Progenitor cell of endocrine pancreas (in vitro differentiated cells): ENCODE measurements at regions not wholly inside any gene's neighbourhood (a gene's known extent, or its start where the extent isn't known, plus 50 kb on each side); places are given as distances from the start of the nearest gene placed in this dataset.

Experiments used
- DNase-seq: peaks from one replicate; pipeline ENCODE4 v3.0.0; 2021; ENCODE audit warnings: low spot score; ENCODE audit not compliant: unreplicated experiment
- H3K27ac Mint-ChIP-seq: 2 replicates; pipeline ENCODE4 v1.8.0; 2021; ENCODE audit warnings: mild to moderate bottlenecking, moderate library complexity, mixed read lengths
- H3K27me3 Mint-ChIP-seq: 2 replicates; pipeline ENCODE4 v1.8.0; 2021; ENCODE audit warnings: mixed read lengths
- H3K36me3 Mint-ChIP-seq: 2 replicates; pipeline ENCODE4 v1.8.0; 2022; ENCODE audit warnings: mixed read lengths; ENCODE audit not compliant: insufficient read depth
- H3K4me1 Mint-ChIP-seq: 2 replicates; pipeline ENCODE4 v1.8.0; 2021; ENCODE audit warnings: low read depth, mixed read lengths
- H3K4me3 Mint-ChIP-seq: 2 replicates; pipeline ENCODE4 v1.8.0; 2021; ENCODE audit warnings: low read depth, mild to moderate bottlenecking, moderate library complexity, mixed read lengths
- H3K9me3 Mint-ChIP-seq: 2 replicates; pipeline ENCODE4 v1.8.0; 2021; ENCODE audit warnings: low read depth, mixed read lengths
- TF ChIP-seq, protein P1 (sequence below): fragments of 200-600 bp; sonication (generic); IDR thresholded peaks from one replicate; pipeline ENCODE4 v1.5.0; 2021; ENCODE audit warnings: antibody characterized with exemption, mild to moderate bottlenecking; ENCODE audit not compliant: unreplicated experiment

GRCh38 chr4:44070843-44071242 lies 377.8 kb downstream of the KCTD8 start:
- H3K4me3 Mint-ChIP-seq, result no peak overlapping the region
- H3K9me3 Mint-ChIP-seq, result no peaks in the 10 kb centered on the region
- H3K27ac Mint-ChIP-seq, result no peak overlapping the region
- TF ChIP-seq, protein P1, sequence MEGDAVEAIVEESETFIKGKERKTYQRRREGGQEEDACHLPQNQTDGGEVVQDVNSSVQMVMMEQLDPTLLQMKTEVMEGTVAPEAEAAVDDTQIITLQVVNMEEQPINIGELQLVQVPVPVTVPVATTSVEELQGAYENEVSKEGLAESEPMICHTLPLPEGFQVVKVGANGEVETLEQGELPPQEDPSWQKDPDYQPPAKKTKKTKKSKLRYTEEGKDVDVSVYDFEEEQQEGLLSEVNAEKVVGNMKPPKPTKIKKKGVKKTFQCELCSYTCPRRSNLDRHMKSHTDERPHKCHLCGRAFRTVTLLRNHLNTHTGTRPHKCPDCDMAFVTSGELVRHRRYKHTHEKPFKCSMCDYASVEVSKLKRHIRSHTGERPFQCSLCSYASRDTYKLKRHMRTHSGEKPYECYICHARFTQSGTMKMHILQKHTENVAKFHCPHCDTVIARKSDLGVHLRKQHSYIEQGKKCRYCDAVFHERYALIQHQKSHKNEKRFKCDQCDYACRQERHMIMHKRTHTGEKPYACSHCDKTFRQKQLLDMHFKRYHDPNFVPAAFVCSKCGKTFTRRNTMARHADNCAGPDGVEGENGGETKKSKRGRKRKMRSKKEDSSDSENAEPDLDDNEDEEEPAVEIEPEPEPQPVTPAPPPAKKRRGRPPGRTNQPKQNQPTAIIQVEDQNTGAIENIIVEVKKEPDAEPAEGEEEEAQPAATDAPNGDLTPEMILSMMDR, result no peak
- DNase-seq, result no peak
- no peaks in the 10 kb centered on the region for H3K4me1 Mint-ChIP-seq
- H3K36me3 Mint-ChIP-seq, result no peaks in the 10 kb centered on the region
- no peaks in the 10 kb centered on the region for H3K27me3 Mint-ChIP-seq

DNA sequence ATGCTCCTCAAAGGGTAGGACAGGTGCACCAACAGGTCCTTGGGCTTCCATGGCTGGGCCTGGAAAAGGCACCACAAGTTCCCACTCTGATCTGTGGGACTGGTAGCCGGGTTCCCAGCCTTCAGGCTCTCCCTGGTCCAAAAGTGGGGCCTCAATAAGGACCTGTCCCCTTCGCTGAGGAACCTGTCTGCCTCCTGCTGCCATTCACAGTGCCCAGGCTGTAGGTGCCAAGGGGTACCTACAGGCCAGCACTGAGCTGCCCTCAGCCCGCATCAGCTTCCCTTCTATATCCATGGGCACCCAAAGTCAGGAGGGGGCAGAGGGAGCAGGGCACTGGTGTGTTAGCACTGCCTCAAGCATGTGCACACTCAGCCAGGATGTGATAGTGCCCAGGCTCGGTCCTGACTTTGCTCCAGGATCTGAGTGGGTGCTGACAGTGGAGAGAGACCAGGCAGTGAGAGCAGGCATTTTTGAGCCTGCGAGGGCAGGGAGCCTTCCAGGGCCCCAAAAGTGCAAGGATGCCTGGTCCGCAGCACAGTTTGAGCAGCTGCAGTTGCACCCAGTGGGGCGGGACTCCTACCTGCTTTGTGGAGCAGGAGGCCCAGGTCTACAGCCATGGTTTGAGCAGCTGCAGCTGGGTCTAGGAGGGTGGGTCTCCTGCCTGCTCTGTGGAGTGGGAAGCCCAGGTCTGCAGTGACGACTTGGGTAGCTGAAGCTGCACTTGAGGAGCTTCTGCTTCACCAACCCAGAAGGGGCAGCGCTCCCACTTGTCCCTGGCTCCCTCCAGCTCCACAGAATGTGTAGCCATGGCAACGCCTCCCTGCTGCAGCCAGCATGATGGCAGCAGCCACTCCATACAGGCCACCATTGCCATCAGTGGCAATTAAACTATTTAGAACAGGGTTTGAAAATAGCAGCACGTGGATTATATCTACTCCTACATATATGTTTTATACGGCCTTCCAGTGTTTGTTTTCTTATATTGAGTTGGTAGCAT lies 376.4 kb downstream of the KCTD8 start:
- H3K27me3 Mint-ChIP-seq, result no peaks in the 10 kb centered on the region
- H3K9me3 Mint-ChIP-seq, result no peaks in the 10 kb centered on the region
- no peaks in the 10 kb centered on the region for H3K4me1 Mint-ChIP-seq
- DNase-seq, result no peak
- H3K36me3 Mint-ChIP-seq, result no peaks in the 10 kb centered on the region
- H3K27ac Mint-ChIP-seq, result no peak overlapping the region
- TF ChIP-seq, protein P1, result no peak
- no peak overlapping the region for H3K4me3 Mint-ChIP-seq

DNA sequence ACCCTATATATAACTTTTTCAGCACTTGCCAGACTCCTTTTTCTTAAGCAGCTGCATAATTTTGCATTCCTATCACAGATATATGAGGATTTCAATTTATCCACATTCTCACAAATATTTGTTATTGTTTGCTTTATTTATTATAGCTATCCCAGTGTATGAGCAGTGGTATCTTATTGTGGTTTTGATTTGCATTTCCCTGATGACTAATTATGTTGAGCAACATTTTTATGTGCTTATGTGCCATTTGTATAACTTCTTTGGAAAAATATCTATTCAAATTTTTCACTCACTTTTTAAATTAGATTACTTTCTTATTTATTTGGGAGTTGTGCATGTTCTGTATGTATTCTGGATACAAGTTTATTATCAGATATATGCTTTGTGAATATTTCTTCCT lies 361.9 kb downstream of the KCTD8 start:
- DNase-seq, result no peak
- H3K9me3 Mint-ChIP-seq, result peaks cover 5% of the 10 kb centered on the region

GRCh38 chr4:44093390-44093789 lies 355.2 kb downstream of the KCTD8 start:
- Mint-ChIP-seq H3K4me3 (no peak overlapping the region), H3K27ac (no peak overlapping the region), H3K4me1 (peaks cover 14% of the 10 kb centered on the region), H3K36me3 (no peaks in the 10 kb centered on the region), H3K27me3 (no peaks in the 10 kb centered on the region), H3K9me3 (no peaks in the 10 kb centered on the region)
- no peak for DNase-seq
- TF ChIP-seq, protein P1, result no peak

More for the DNA sequence above, 361.9 kb downstream of the KCTD8 start:
- H3K4me1 Mint-ChIP-seq, result peaks cover 11% of the 10 kb centered on the region
- H3K36me3 Mint-ChIP-seq, result peaks cover 4% of the 10 kb centered on the region
- TF ChIP-seq, protein P1, result no peak
- no peak overlapping the region for H3K27ac Mint-ChIP-seq
- no peaks in the 10 kb centered on the region for H3K27me3 Mint-ChIP-seq
- H3K4me3 Mint-ChIP-seq, result no peak overlapping the region

- Mint-ChIP-seq H3K36me3 (peaks cover 5% of the 10 kb centered on the region), H3K9me3 (peaks cover 31% of the 10 kb centered on the region), H3K4me3 (no peak overlapping the region), H3K27ac (no peak overlapping the region), H3K27me3 (no peaks in the 10 kb centered on the region), H3K4me1 (no peaks in the 10 kb centered on the region)
- no peak for DNase-seq
- TF ChIP-seq, protein P1, result no peak
Measured at GRCh38 chr4:44098973-44099372, 349.6 kb downstream of the KCTD8 start.
